ENCODE measurements at regions not wholly inside any gene's neighbourhood (a gene's known extent, or its start where the extent isn't known, plus 50 kb on each side); places are given as distances from the start of the nearest gene placed in this dataset.

DNA sequence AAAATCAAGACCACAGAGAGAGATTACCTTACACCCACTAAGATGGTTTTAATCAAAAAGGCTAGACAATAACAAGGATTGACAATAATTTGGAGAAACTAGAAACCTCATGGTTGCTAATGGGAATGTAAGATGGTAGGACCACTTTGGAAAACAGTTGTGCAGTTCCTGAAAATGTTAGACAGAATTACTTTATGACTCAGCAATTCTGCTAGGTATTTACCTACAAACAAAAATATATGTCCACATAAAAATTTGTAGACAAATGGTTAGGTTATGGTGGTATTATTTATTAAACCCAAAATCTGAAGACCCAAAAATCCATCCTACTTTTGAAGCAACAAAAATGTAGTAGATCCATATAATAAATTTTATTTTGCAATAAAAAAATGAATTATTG, 1027.0 kb upstream of the ADGRL3 start:
- H3K9ac ChIP-seq (ENCODE audit: low read depth, low read length): no peak overlapping the region
- no peaks in the 10 kb centered on the region for H3K27me3 ChIP-seq (ENCODE audit: insufficient read depth, low read length)
- 0 out of 2 replicates have a peak, but pooled peaks cover 3% of the 10 kb centered on the region for H3K9me3 ChIP-seq (ENCODE audit: insufficient read depth, low read depth, low read length)
- no peaks in the 10 kb centered on the region for H3K36me3 ChIP-seq (ENCODE audit: insufficient read depth, low read length)
- H3K4me1 ChIP-seq (ENCODE audit: insufficient read depth, low read length): no peaks in the 10 kb centered on the region
- no peak overlapping the region for H3K4me3 ChIP-seq (ENCODE audit: low read length)
- no peak overlapping the region for H3K27ac ChIP-seq (ENCODE audit: low read depth, low read length)

DNA sequence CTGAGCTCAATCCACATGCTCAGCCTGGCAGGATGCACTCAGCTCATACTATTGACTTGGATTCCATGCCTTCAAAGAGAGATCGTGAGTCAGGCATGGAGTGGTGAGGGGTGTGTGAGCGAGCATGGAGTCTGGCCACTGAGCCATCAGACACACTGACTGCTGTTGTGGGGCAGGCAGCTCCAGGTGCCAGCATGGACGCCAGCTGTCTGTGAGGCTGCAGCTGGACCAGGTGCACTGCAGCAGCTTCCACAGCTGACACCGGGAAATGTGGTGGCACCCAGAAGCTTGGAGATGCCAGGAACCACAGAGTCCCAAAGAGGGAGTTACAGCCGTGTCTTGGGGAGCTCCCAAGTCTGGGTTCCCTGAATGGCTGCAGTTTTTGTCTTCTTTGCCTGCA, 1026.4 kb upstream of the ADGRL3 start:
- H3K9ac ChIP-seq (ENCODE audit: low read depth, low read length): no peak overlapping the region
- no peaks in the 10 kb centered on the region for H3K27me3 ChIP-seq (ENCODE audit: insufficient read depth, low read length)
- no peaks in the 10 kb centered on the region for H3K4me1 ChIP-seq (ENCODE audit: insufficient read depth, low read length)
- H3K27ac ChIP-seq (ENCODE audit: low read depth, low read length): no peak overlapping the region
- 96% methylated on average over 5 of the region's 5 CpGs for WGBS
- no peak overlapping the region for H3K4me3 ChIP-seq (ENCODE audit: low read length)
- no peaks in the 10 kb centered on the region for H3K36me3 ChIP-seq (ENCODE audit: insufficient read depth, low read length)
- 0 out of 2 replicates have a peak, but pooled peaks cover 3% of the 10 kb centered on the region for H3K9me3 ChIP-seq (ENCODE audit: insufficient read depth, low read depth, low read length)

DNA sequence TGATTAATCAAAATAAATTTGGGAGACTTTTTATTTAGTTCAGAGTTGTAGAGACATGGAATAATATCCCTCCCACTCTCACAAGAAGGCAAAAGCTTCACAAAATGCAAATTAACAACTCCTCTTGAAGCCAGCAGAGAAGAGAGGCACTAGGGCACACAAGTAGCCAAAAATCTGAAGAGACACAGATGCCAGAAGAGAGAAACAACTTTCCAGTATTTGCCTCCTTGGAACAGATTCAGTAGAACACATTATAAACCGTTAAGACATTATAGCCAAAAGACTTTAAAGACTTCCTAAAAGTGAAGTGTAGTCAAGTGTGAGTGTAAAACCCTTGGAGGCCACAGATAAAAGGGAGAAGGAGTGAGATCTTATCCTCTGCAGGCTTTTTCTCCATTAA, 1024.9 kb upstream of the ADGRL3 start:
- Histone ChIP-seq H3K9me3 (ENCODE audit: insufficient read depth, low read depth, low read length) (0 out of 2 replicates have a peak, but pooled peaks cover 3% of the 10 kb centered on the region), H3K27me3 (ENCODE audit: insufficient read depth, low read length) (no peaks in the 10 kb centered on the region)
- WGBS: 100% methylated on average over 1 of the region's 1 CpG

DNA sequence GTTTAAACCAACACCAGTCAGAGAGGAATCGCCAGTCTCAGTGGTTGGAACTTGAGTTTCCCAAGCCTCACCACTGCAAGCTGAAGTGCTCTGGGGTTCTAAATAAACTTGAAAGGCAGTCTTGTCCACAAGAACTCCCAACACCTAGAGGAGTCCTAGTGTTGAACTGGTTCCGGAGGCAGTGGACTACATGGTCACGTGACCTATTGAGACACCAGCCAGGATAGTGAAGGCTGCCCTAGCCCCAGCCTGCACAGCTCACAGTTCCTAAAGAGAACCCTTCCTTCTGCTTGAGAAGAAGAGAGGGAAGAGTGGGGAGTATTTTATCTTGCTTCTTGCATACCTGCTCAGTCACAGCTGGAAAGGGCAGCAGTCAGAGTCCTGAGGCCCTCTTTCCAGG, 1012.7 kb upstream of the ADGRL3 start:
- H3K9me3 ChIP-seq (ENCODE audit: insufficient read depth, low read depth, low read length): 0 out of 2 replicates have a peak, but pooled peaks cover 5% of the 10 kb centered on the region
- H3K4me1 ChIP-seq (ENCODE audit: insufficient read depth, low read length): no peaks in the 10 kb centered on the region
- H3K36me3 ChIP-seq (ENCODE audit: insufficient read depth, low read length): no peaks in the 10 kb centered on the region
- no peak overlapping the region for H3K4me3 ChIP-seq (ENCODE audit: low read length)
- no peak overlapping the region for H3K27ac ChIP-seq (ENCODE audit: low read depth, low read length)
- no peak overlapping the region for H3K9ac ChIP-seq (ENCODE audit: low read depth, low read length)
- no peaks in the 10 kb centered on the region for H3K27me3 ChIP-seq (ENCODE audit: insufficient read depth, low read length)
- 100% methylated on average over 3 of the region's 3 CpGs for WGBS

More for the DNA sequence above, 1024.9 kb upstream of the ADGRL3 start:
- no peaks in the 10 kb centered on the region for H3K36me3 ChIP-seq (ENCODE audit: insufficient read depth, low read length)
- no peak overlapping the region for H3K27ac ChIP-seq (ENCODE audit: low read depth, low read length)
- no peaks in the 10 kb centered on the region for H3K4me1 ChIP-seq (ENCODE audit: insufficient read depth, low read length)
- no peak overlapping the region for H3K4me3 ChIP-seq (ENCODE audit: low read length)
- no peak overlapping the region for H3K9ac ChIP-seq (ENCODE audit: low read depth, low read length)

DNA sequence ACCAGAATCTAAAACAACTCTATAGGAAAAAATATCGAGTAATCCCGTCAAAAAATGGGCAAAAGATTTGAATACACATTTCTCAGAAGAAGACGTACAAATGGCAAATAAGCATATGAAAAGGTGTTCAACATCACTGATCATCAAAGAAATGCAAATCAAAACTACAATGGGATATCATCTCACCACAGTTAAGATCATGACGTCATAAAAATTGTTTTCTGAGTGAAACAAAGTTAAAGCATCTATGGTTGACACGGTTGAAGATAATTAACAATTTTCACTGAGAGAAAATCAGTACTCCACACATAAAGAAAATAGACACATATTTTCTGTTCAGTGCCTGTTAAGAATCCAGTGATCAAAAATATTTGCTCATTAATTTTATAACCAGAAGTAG, 1010.8 kb upstream of the ADGRL3 start:
- no peaks in the 10 kb centered on the region for H3K27me3 ChIP-seq (ENCODE audit: insufficient read depth, low read length)
- H3K4me1 ChIP-seq (ENCODE audit: insufficient read depth, low read length): no peaks in the 10 kb centered on the region
- 97% methylated on average over 5 of the region's 5 CpGs for whole genome bisulfite sequencing
- H3K9ac ChIP-seq (ENCODE audit: low read depth, low read length): no peak overlapping the region
- H3K36me3 ChIP-seq (ENCODE audit: insufficient read depth, low read length): no peaks in the 10 kb centered on the region
- H3K4me3 ChIP-seq (ENCODE audit: low read length): no peak overlapping the region
- no peak overlapping the region for H3K27ac ChIP-seq (ENCODE audit: low read depth, low read length)
- H3K9me3 ChIP-seq (ENCODE audit: insufficient read depth, low read depth, low read length): 0 out of 2 replicates have a peak, but pooled peaks cover 7% of the 10 kb centered on the region

DNA sequence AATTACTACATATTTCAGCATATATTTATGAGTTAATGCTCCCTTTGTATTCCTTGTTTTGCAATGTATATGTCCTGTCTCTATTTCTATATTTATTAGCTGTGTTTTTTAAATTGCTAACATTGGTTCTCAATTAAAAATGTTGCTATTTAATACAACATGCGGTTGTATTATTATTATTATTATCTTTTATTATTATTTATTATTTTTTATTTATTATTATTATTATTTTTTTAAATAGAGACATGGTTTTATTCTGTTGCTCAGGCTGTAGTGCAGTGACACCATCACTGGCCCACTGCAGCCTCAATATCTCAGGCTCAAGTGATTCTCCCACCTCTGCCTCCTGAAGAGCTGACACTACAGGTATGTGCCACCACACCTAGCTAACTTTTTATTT, 1005.9 kb upstream of the ADGRL3 start:
- Histone ChIP-seq H3K4me3 (ENCODE audit: low read length) (no peak overlapping the region), H3K9ac (ENCODE audit: low read depth, low read length) (no peak overlapping the region), H3K4me1 (ENCODE audit: insufficient read depth, low read length) (no peaks in the 10 kb centered on the region), H3K27ac (ENCODE audit: low read depth, low read length) (no peak overlapping the region), H3K36me3 (ENCODE audit: insufficient read depth, low read length) (no peaks in the 10 kb centered on the region), H3K9me3 (ENCODE audit: insufficient read depth, low read depth, low read length) (0 out of 2 replicates have a peak, but pooled peaks cover 7% of the 10 kb centered on the region), H3K27me3 (ENCODE audit: insufficient read depth, low read length) (no peaks in the 10 kb centered on the region)
- no CpG with 5 or more reads among the region's 1 CpG for WGBS

DNA sequence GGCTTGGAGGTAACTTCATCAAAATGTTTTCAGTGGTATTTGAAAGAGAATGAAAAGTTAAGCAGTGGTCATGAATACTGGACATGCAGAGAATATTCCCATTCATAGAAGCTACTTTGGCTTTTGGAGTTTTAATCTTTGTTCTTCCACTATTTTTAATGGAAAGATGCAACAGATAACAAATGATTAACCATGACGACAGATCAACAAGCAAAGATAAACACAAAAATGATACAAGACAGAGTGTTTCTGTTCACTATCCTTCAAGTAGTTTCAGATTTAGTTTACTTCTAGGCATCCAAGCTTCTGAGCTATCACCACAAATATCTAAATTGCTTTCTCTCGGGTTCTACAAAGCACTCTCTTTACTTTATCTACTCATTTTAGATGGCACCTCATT, 1004.9 kb upstream of the ADGRL3 start:
- no peaks in the 10 kb centered on the region for H3K36me3 ChIP-seq (ENCODE audit: insufficient read depth, low read length)
- no peaks in the 10 kb centered on the region for H3K4me1 ChIP-seq (ENCODE audit: insufficient read depth, low read length)
- H3K9ac ChIP-seq (ENCODE audit: low read depth, low read length): no peak overlapping the region
- H3K27ac ChIP-seq (ENCODE audit: low read depth, low read length): no peak overlapping the region
- H3K9me3 ChIP-seq (ENCODE audit: insufficient read depth, low read depth, low read length): 0 out of 2 replicates have a peak, but pooled peaks cover 7% of the 10 kb centered on the region
- H3K4me3 ChIP-seq (ENCODE audit: low read length): no peak overlapping the region
- H3K27me3 ChIP-seq (ENCODE audit: insufficient read depth, low read length): no peaks in the 10 kb centered on the region
- 90% methylated on average over 2 of the region's 2 CpGs for WGBS

DNA sequence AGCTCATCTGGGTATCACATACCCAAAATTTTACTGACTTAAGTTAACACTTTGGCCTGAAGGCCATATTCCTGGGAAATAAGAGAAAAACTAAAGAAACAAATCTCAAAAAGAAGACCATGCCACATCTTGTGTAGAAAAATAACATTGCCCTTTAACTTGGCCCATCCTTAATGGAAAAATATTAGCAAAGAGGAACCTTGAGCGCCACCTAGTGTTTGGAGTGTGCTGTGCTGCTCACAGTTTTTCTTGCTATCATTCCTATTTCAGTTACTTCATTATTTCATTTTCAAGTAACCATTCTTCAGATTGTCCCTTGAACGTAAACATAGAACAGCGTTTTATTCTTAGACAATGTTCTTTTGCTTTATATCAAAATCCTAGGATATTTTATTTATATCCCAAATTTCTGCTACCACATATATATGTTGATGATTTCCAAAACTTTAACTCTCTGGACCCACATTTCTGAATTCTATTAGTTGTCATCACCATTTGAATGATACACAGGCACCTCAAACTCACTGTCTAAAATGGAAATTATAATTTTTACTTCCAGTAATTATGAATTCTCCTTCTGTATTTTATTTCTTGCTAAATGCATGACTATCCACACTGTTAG, 999.0 kb upstream of the ADGRL3 start:
- H3K9me3 ChIP-seq (ENCODE audit: insufficient read depth, low read depth, low read length): no peaks in the 10 kb centered on the region
- no peaks in the 10 kb centered on the region for H3K27me3 ChIP-seq (ENCODE audit: insufficient read depth, low read length)
- H3K4me3 ChIP-seq (ENCODE audit: low read length): no peak overlapping the region
- no peak overlapping the region for H3K27ac ChIP-seq (ENCODE audit: low read depth, low read length)
- H3K9ac ChIP-seq (ENCODE audit: low read depth, low read length): no peak overlapping the region
- no peaks in the 10 kb centered on the region for H3K4me1 ChIP-seq (ENCODE audit: insufficient read depth, low read length)
- no peaks in the 10 kb centered on the region for H3K36me3 ChIP-seq (ENCODE audit: insufficient read depth, low read length)
- WGBS: 19% methylated on average over 3 of the region's 3 CpGs

DNA sequence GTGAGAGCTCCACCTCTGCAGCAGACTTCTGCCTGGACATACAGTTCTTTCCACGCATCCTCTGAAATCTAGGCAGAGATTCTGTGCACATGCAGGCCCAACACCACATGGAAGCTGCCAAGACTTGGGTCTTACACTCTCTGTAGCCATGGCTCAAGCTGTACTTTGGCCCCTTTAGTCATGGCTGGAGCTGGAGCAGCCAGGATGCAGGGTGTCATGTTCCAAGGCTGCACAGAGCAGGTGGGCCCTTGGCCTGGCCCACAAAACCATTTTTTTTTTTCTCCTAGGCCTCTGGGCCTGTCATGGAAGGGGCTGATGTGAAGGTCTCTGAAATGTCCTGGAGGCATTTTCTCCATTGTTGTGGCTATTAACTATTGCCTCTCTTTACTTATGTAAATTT, 990.5 kb upstream of the ADGRL3 start:
- Histone ChIP-seq H3K27ac (ENCODE audit: low read depth, low read length) (no peak overlapping the region), H3K9ac (ENCODE audit: low read depth, low read length) (no peak overlapping the region), H3K4me3 (ENCODE audit: low read length) (no peak overlapping the region), H3K4me1 (ENCODE audit: insufficient read depth, low read length) (no peaks in the 10 kb centered on the region), H3K9me3 (ENCODE audit: insufficient read depth, low read depth, low read length) (0 out of 2 replicates have a peak, but pooled peaks cover 7% of the 10 kb centered on the region), H3K36me3 (ENCODE audit: insufficient read depth, low read length) (no peaks in the 10 kb centered on the region), H3K27me3 (ENCODE audit: insufficient read depth, low read length) (no peaks in the 10 kb centered on the region)
- WGBS: 93% methylated on average over 1 of the region's 1 CpG

DNA sequence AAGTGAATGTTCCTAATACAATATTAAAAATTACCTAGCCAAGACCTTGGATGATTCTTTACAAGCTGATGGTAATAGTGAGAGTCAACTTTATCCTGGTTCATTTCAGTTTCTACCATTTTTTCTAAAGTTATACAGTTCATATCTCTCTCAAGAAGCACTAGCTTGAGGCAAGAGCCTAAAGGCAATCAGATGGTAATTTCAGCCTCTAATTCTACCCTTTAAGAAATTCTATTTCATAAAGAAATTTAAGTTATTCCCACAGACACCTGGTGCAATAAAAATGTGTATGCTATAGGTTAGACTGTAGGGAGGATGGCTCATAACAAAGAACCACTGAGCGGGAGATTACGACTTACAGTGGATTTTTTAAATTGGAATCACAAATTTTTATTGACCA, 984.2 kb upstream of the ADGRL3 start:
- 100% methylated on average over 1 of the region's 2 CpGs for WGBS
- H3K27ac ChIP-seq (ENCODE audit: low read depth, low read length): no peak overlapping the region
- no peaks in the 10 kb centered on the region for H3K9me3 ChIP-seq (ENCODE audit: insufficient read depth, low read depth, low read length)
- no peak overlapping the region for H3K4me3 ChIP-seq (ENCODE audit: low read length)
- H3K9ac ChIP-seq (ENCODE audit: low read depth, low read length): no peak overlapping the region
- H3K27me3 ChIP-seq (ENCODE audit: insufficient read depth, low read length): no peaks in the 10 kb centered on the region
- H3K4me1 ChIP-seq (ENCODE audit: insufficient read depth, low read length): no peaks in the 10 kb centered on the region
- H3K36me3 ChIP-seq (ENCODE audit: insufficient read depth, low read length): no peaks in the 10 kb centered on the region

DNA sequence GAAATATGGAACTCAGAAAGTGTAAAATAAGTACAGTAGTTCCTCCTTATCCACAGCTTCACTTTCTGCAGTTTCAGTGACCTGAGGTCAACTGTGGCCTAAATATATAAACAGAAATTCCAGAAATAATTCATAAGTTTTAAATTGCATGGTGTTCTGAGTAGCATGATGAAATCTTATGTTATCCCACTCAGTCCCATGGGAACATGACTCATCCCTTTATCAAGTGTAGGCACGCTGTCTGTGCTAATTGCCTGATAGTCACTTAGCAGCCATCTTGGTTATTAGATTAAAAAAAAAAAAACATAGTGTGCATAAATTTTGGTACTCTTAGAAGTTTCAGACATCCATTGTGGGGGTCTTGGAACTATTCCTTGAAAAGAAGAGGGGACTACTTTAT, 983.4 kb upstream of the ADGRL3 start:
- no peaks in the 10 kb centered on the region for H3K27me3 ChIP-seq (ENCODE audit: insufficient read depth, low read length)
- H3K36me3 ChIP-seq (ENCODE audit: insufficient read depth, low read length): no peaks in the 10 kb centered on the region
- no peaks in the 10 kb centered on the region for H3K4me1 ChIP-seq (ENCODE audit: insufficient read depth, low read length)
- 100% methylated on average over 1 of the region's 1 CpG for WGBS
- H3K9ac ChIP-seq (ENCODE audit: low read depth, low read length): no peak overlapping the region
- no peaks in the 10 kb centered on the region for H3K9me3 ChIP-seq (ENCODE audit: insufficient read depth, low read depth, low read length)
- no peak overlapping the region for H3K27ac ChIP-seq (ENCODE audit: low read depth, low read length)
- no peak overlapping the region for H3K4me3 ChIP-seq (ENCODE audit: low read length)

DNA sequence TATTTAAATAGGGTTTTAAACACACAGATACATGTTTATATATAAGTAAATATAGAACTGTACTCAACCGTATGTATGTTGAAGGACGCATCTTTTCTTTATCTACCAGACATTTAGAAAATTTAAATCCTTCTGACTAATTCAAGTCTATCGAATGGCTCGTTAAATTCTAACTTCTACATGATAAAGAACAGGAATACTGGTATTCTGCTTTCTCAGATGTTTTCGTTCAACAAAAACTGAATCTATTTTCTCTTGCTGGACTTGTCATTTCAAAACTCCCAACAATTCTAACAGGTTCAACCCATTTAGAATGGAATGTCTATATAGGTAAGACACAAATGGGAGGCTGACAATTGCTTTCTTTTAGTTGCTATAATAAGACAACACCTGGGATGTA, 978.3 kb upstream of the ADGRL3 start:
- Histone ChIP-seq H3K9ac (ENCODE audit: low read depth, low read length) (no peak overlapping the region), H3K9me3 (ENCODE audit: insufficient read depth, low read depth, low read length) (no peaks in the 10 kb centered on the region), H3K27ac (ENCODE audit: low read depth, low read length) (no peak overlapping the region), H3K4me1 (ENCODE audit: insufficient read depth, low read length) (no peaks in the 10 kb centered on the region), H3K4me3 (ENCODE audit: low read length) (no peak overlapping the region), H3K36me3 (ENCODE audit: insufficient read depth, low read length) (no peaks in the 10 kb centered on the region), H3K27me3 (ENCODE audit: insufficient read depth, low read length) (no peaks in the 10 kb centered on the region)
- WGBS: 97% methylated on average over 3 of the region's 5 CpGs

Data from HUES64 (cell line).